Common myeloid progenitor, CD34-positive (primary cell): ENCODE measurements at regions not wholly inside any gene's neighbourhood (a gene's known extent, or its start where the extent isn't known, plus 50 kb on each side); places are given as distances from the start of the nearest gene placed in this dataset.
A peak's percentile ranks its signal among the peaks of the same experiment; 100 is the strongest.

Experiments
- CTCF ChIA-PET: fragments of 350-600 bp; sonication (Branson Sonifier 250); formaldehyde crosslinking; loops from one replicate; lab custom pipeline; 2021; ENCODE audit warnings: antibody characterized with exemption; lab: Charles Lee
- POLR2A ChIA-PET: fragments of 350-600 bp; sonication (Branson Sonifier 250); formaldehyde crosslinking; loops from one replicate; lab custom pipeline; 2021; ENCODE audit warnings: antibody characterized with exemption; lab: Charles Lee
- DNase-seq, 3 donors: peaks; one replicate each; pipeline versions ENCODE4 v3.0.0 to v3.0.0-alpha.2; 2013
- H3K27ac ChIP-seq, 2 experiments: 1 replicate in 1 of 2; 2 replicates in 1 of 2; pipeline ENCODE4 v1.7.0; 2013; ENCODE audit warnings: inconsistent platforms in 2 of 2, low read length in 2 of 2, mild to moderate bottlenecking in 2 of 2, low read depth in 1 of 2, moderate library complexity in 1 of 2; ENCODE audit not compliant: severe bottlenecking in 2 of 2, insufficient read depth in 1 of 2, poor library complexity in 1 of 2
- H3K27me3 ChIP-seq, 5 experiments: replicated peaks in 2 of 5; 1 replicate in 3 of 5; 2 replicates in 2 of 5; pipeline versions ENCODE4 v1.6.1 to v1.7.0; 2013; ENCODE audit warnings: low read length in 4 of 5, mild to moderate bottlenecking in 2 of 5, moderate library complexity in 2 of 5, inconsistent platforms in 1 of 5; ENCODE audit not compliant: insufficient read depth in 5 of 5, control insufficient read depth in 4 of 5
- H3K36me3 ChIP-seq, 4 experiments: 1 replicate in 2 of 4; 2 replicates in 2 of 4; pipeline versions ENCODE4 v1.6.1 to v1.7.0; 2013; ENCODE audit warnings: low read length in 3 of 4, control low read depth in 1 of 4, mild to moderate bottlenecking in 1 of 4; ENCODE audit not compliant: control insufficient read depth in 4 of 4, insufficient read depth in 4 of 4
- H3K4me1 ChIP-seq, 4 experiments: 1 replicate in 3 of 4; 2 replicates in 1 of 4; pipeline versions ENCODE4 v1.6.1 to v1.7.1; 2013; ENCODE audit warnings: low read length in 3 of 4, mild to moderate bottlenecking in 3 of 4, control low read depth in 1 of 4, inconsistent platforms in 1 of 4, moderate library complexity in 1 of 4; ENCODE audit not compliant: control insufficient read depth in 4 of 4, insufficient read depth in 4 of 4; ENCODE audit errors: control extremely low read depth in 1 of 4
- H3K4me3 ChIP-seq, 7 experiments: 1 replicate in 4 of 7; 2 replicates in 3 of 7; pipeline versions ENCODE4 v1.5.1 to v1.7.0; 2013; ENCODE audit warnings: mild to moderate bottlenecking in 7 of 7, low read length in 6 of 7, moderate library complexity in 6 of 7, inconsistent platforms in 2 of 7, low read depth in 2 of 7, control low read depth in 1 of 7; ENCODE audit not compliant: insufficient read depth in 4 of 7, control insufficient read depth in 1 of 7; ENCODE audit errors: extremely low read depth in 1 of 7
- H3K9me3 ChIP-seq, 5 experiments: 1 replicate in 4 of 5; 2 replicates in 1 of 5; pipeline versions ENCODE4 v1.6.1 to v1.7.1; 2013; ENCODE audit warnings: low read length in 4 of 5, mild to moderate bottlenecking in 2 of 5, inconsistent platforms in 1 of 5, low read depth in 1 of 5, moderate library complexity in 1 of 5; ENCODE audit not compliant: control insufficient read depth in 4 of 5, insufficient read depth in 2 of 5; ENCODE audit errors: control extremely low read depth in 1 of 5
- WGBS: methylation state at CpG from one replicate; pipeline ENCODE4 v1.1.5; 2013; ENCODE audit not compliant: insufficient coverage; 5-methylcytosine and 5-hydroxymethylcytosine counted together

DNA sequence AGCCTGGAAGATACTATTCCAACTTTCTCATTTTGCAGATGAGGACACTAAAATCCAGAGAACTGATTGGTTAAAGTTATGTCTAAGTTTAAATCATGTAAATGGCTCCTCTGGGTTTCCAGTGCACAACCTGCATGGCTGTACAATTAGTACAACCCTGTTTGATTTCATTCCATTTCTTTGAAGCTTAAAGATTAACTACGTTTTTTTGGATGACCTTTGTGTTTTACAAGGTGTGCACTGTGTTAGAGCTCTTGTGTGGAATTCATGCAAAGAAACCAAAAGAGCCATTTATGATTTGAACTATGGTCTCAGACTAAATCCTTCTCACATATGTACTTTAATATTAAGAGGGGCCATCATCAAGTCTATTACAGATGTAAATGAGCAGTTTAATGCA is 149.5 kb downstream of the TMEM168 start:
- no peaks in the 10 kb centered on the region for H3K4me1 ChIP-seq
- H3K36me3 ChIP-seq, result no peaks in the 10 kb centered on the region
- H3K27ac ChIP-seq, result no peak overlapping the region
- no peaks in the 10 kb centered on the region for H3K27me3 ChIP-seq
- no CpG with 5 or more reads among the region's 1 CpG for WGBS
- no peak overlapping the region for H3K4me3 ChIP-seq
- ChIA-PET POLR2A (no interaction called here), CTCF (no interaction called here)
- peaks cover 0 to 1% (median 0%) of the 10 kb centered on the region in 5 experiments for H3K9me3 ChIP-seq
- DNase-seq, result no peak

DNA sequence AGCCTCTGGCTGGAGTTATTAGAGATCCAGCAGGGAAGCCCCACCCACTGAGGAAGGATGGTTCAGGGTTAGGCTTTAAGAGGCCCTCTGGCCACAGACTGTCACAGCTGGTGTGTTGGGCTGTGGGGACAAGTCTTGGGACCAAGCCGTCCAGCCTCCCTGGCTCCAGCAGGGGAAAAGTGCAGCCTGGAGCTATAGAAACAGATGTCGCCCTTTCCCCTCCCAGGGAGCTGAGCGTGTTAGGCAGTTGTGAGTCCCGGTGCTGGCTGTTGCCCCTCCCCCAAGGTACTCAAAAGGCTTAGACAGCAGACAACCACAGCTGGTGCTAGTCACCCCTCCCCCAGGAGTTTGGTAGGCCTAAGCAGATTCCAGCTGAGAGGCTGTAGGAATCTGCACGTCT is 143.4 kb downstream of the TMEM168 start:
- H3K4me3 ChIP-seq, result no peak overlapping the region
- no peaks in the 10 kb centered on the region for H3K27me3 ChIP-seq
- ChIA-PET CTCF (no interaction called here), POLR2A (no interaction called here)
- no peak for DNase-seq
- peaks cover 0 to 17% (median 5%) of the 10 kb centered on the region in 5 experiments for H3K9me3 ChIP-seq
- 60% methylated on average over 2 of the region's 5 CpGs for WGBS
- H3K27ac ChIP-seq, result no peak overlapping the region
- no peaks in the 10 kb centered on the region for H3K4me1 ChIP-seq
- no peaks in the 10 kb centered on the region for H3K36me3 ChIP-seq

DNA sequence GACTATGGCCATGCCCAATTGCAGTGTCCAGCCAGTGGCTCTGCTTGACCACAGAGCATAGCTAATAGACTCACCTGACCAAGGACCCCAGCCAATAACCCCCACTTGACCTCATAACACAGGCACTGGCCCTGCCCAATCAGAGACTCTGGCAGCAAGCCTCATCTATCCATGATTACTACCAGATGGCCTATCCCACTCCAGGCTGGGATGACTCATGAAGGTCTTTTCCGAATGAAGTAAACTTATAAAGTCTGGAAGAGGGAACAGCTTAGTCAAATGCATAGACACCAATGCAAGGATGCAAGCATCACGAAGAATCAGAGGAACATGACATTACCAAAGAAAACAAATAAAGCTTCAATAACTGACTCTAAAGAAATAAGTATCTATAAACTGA is 141.4 kb downstream of the TMEM168 start:
- Histone ChIP-seq H3K27me3 (no peaks in the 10 kb centered on the region), H3K27ac (no peak overlapping the region), H3K9me3 (peaks cover 0 to 17% (median 5%) of the 10 kb centered on the region in 5 experiments), H3K4me3 (no peak overlapping the region), H3K36me3 (no peaks in the 10 kb centered on the region), H3K4me1 (no peaks in the 10 kb centered on the region)
- DNase-seq, result no peak
- ChIA-PET CTCF (no interaction called here), POLR2A (no interaction called here)
- no CpG with 5 or more reads among the region's 2 CpGs for WGBS

DNA sequence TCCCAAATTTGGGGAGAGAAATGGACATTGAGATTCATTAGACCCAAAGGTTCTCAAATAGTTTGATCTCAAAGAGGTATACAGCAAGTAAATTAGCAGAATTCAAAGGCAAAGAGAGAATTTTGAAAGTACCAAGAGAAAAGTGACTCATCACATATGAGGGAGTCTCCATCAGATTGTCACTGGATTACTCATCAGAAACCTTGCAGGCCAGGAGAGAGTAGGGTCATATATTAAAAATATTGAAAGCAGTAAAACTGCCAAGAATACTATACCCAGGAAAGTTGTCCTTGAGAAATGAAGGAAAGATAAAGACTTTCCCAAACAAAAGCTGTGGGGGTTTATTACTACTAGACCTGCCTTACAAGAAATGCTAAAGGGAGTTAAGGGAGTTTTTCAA is 140.6 kb downstream of the TMEM168 start:
- Histone ChIP-seq H3K27ac (no peak overlapping the region), H3K4me1 (no peaks in the 10 kb centered on the region), H3K27me3 (no peaks in the 10 kb centered on the region), H3K36me3 (no peaks in the 10 kb centered on the region), H3K4me3 (no peak overlapping the region), H3K9me3 (peaks cover 0 to 17% (median 5%) of the 10 kb centered on the region in 5 experiments)
- ChIA-PET CTCF (no interaction called here), POLR2A (no interaction called here)
- no peak for DNase-seq

DNA sequence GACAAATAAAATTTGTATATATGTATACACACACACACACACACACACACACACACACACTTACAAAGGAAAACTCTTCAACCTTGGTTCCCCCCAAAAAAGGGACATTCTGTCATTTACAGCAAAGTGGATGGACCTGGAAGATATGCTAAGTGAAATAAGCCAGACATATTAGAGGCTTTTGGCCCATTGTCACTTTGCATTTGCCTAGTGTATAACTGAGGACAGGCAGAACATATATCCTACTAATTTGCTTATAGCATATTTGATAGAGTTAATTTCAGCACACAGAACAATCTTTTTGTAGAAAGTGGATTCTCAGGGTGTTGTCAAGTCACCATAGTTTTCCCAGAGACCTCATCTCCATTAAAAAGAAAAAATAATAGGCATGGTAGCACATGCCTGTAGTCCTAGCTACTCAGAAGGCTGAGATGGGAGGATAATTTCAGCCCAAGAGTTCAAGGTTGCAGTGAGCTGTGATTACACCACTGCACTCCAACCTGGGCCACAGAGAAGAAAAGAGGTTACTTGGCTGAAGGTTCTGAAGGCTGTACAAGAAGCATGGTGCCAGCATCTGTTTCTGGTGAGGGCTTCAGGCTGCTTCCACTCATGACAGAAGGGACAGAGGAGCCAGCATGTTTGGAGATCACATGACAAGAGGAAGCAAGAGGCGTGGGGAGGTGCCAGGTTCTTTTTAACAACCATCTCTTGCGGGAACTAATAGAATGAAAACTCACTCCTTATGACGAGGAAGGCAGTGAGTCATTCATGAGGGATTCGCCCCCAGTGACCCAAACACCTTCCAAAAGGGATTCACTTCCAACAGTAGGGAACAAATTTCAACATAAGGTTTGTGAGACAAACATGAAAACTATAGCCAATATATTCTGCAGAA is 135.6 kb downstream of the TMEM168 start:
- no peak for DNase-seq
- Histone ChIP-seq H3K27me3 (no peaks in the 10 kb centered on the region), H3K27ac (no peak overlapping the region), H3K4me3 (no peak overlapping the region), H3K9me3 (no peaks in the 10 kb centered on the region), H3K36me3 (no peaks in the 10 kb centered on the region), H3K4me1 (no peaks in the 10 kb centered on the region)
- ChIA-PET POLR2A (no interaction called here), CTCF (no interaction called here)
- 73% methylated on average over 4 of the region's 4 CpGs for WGBS

DNA sequence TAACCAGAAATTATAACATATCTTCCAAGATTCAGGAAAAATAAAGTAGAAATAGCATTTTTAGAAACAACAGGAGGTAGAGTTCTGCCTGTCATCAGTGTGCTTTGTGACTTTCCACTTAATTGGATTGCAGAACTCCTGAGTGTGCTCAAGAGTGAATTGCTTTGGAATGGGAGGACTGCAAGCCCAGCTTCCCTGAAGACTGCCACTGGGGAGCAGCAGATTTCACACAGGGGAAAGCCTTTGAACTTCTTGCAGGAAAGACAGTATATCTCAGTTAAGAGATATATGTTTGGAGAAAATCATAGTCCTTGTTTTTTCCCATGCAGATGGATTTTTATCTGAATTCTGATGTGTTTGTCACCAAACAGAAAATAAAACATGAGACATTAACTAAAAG is 124.5 kb downstream of the TMEM168 start:
- H3K9me3 ChIP-seq, result peaks cover 0 to 3% (median 0%) of the 10 kb centered on the region in 5 experiments
- H3K27me3 ChIP-seq, result no peaks in the 10 kb centered on the region
- no peak overlapping the region for H3K4me3 ChIP-seq
- ChIA-PET CTCF (no interaction called here), POLR2A (no interaction called here)
- H3K4me1 ChIP-seq, result no peaks in the 10 kb centered on the region
- DNase-seq, result peak in 1 of 3 donors; percentile 0
- H3K36me3 ChIP-seq, result no peaks in the 10 kb centered on the region
- H3K27ac ChIP-seq, result no peak overlapping the region

DNA sequence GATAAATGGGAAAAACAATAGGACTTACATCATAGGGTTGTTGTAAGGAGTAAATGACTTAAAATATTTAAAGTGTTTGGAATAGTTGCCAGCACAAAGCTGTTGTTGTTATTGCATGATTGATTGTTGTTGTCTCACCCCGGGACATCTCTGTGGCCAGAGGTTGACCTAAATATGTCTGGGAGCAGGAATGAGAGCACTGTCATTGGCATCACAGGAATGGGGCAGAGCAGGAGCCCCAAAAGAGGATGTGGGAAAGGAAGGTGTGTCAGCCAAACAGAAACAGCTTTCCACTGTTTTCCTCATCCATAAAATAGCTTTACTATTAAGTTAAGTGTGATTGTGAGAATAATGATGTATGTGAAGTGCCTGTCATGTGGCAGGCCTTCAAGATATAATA is 121.6 kb downstream of the TMEM168 start:
- CTCF ChIA-PET, result no interaction called here
- WGBS, result 88% methylated on average over 1 of the region's 1 CpG

More for the DNA sequence above, 121.6 kb downstream of the TMEM168 start:
- no peak for DNase-seq
- H3K9me3 ChIP-seq, result no peaks in the 10 kb centered on the region
- H3K27ac ChIP-seq, result no peak overlapping the region
- no peaks in the 10 kb centered on the region for H3K27me3 ChIP-seq
- H3K4me1 ChIP-seq, result no peaks in the 10 kb centered on the region
- H3K36me3 ChIP-seq, result no peaks in the 10 kb centered on the region
- H3K4me3 ChIP-seq, result no peak overlapping the region
- POLR2A ChIA-PET, result no interaction called here
